ENCODE measurements at regions not wholly inside any gene's neighbourhood (a gene's known extent, or its start where the extent isn't known, plus 50 kb on each side); places are given as distances from the start of the nearest gene placed in this dataset.

- TF ChIP-seq CTCF (conservative IDR thresholded peaks at IDR 0.05; ENCODE audit: low read length) (no peak), EZH2phosphoT487 (IDR thresholded peaks at IDR 0.05; ENCODE audit: borderline replicate concordance) (no peak)
These were observed 106.8 kb upstream of the B3GAT1 start for GRCh38 chr11:134518616-134519389.

Measured in Loucy (cell line).